HG02938 (cell line): ENCODE measurements at regions not wholly inside any gene's neighbourhood (a gene's known extent, or its start where the extent isn't known, plus 50 kb on each side); places are given as distances from the start of the nearest gene placed in this dataset.

Experiments
- ATAC-seq: cut with Tn5 transposase; IDR thresholded peaks from one replicate; pipeline ENCODE4 v1.9.1; 2021; ENCODE audit warnings: mild to moderate bottlenecking, moderate library complexity; ENCODE audit not compliant: unreplicated experiment

DNA sequence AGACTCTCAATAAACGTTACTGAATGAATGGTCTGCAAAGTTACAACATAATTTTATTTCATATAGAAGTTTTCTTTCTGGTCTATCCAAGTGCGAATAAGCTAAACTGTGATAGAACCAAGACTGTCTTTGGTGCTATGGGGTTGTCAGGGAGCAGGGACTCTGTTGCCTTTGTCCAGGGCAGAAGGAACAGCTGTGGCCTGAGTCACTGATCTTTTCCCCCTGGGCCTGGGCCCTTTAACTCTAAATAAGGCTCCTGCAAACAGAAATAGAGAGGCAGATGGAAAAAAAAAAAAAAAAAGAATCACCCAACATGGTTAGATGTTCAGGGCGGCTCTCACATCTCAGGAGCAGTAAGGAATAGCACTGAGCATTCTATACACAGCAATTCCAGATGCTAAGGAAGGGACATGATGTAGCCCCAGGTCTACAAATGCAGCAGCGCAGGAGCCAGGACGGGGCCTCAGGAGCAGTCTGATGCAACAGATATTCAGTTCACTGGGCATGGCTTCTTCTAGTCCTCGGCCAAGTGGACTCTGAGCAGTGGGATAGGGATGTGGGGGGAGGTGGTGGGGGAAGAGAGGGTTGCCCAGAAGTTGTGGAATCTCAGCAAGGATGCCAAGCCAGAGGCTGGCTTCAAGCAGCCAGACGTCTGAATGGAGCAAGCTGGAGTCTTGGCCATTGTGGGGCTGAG is 247.1 kb upstream of the SIX2 start:
- no peak for ATAC-seq

DNA sequence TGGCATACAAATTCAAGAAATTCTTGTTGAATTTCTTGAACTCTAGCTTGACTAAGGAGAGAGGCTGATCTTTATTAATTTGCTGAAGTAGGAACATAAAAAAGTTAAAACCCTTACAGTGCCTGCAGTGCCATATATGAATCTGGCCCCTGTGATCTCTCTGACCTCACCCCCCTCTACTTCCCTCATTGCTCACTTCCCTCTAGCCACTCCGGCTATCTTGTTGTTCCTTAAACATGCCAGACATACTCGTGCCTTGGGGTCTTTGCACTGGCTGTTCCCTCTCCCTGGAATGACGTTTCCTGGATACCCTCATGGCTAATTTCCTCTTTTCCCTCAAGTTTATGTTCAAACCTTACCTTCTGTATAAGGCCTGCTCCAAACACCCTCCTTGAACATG is 246.3 kb upstream of the SIX2 start:
- no peak for ATAC-seq

DNA sequence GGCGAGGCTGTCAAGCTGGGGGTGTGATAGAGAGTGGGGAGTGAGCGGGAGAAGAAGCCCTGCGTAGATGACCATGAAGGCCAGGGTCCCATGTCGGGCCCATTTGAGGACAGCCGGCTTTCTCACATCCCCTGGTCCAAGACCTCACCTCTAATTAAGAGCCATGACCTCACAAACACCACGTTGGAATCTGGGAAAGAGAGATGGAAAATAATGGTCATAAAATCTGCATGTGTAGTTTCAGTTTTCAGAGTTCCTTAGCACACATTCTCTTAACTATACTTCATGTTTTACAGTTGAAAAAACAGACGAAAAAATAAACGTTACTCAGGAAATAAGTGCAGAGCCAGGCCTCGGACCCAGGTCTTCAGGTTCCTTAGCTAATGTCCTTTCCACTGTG is 244.8 kb upstream of the SIX2 start:
- no peak for ATAC-seq

DNA sequence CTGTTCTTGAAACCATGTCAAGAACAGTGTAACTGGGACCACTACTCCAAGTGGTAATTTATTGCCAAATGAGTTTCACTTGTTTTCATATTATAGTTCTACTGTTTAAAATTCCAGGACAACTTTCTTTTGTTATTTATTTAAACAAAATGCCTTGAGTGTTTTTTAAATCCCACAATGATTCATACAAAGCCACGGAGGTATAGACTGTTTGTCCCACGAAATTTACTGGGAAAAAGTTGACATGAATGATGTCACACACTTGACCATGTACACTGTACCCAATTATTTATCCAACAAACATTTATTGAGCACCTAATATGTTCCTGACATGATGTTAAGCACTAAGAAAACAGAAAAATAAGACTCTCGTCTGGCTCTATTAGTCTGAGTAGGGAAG is 243.9 kb upstream of the SIX2 start:
- ATAC-seq: no peak

DNA sequence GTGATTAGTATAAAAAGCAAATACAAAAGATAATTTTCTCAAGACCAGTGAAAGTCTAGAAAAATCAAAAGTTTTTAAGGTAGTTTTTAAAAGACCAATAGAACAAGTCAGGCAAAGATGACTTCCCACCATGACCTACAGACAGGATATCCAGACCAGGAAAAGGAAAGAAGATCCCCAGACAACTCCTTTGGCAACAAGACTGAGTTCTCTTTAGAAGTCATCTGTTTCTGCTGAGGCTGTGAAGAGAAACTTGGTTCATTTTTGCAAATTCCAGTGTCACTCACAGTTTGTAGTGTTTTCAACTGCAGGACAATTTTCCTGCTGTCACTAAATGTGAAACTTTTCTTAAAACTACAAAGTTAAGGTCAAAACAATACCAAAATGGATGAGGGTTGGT is 240.9 kb upstream of the SIX2 start:
- ATAC-seq: no peak

DNA sequence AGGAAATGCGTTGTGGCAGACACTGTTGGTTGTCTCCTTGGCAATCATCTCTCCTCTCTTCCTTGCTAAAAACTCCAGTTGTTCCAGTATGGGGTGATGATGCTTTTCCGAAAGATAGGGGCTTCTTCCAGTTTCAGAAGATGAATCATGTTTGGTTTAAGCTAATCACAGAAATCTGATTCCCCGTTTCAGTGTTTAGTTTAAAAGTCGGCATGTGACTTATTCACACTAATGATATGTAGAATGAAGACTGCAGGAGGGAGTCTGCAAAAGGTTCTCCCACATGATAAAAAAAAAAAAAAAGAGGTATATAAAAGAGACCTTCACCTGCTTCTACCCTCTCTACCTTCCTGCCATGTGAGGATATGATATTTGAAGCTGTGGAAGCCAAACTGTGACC is 239.0 kb upstream of the SIX2 start:
- no peak for ATAC-seq

DNA sequence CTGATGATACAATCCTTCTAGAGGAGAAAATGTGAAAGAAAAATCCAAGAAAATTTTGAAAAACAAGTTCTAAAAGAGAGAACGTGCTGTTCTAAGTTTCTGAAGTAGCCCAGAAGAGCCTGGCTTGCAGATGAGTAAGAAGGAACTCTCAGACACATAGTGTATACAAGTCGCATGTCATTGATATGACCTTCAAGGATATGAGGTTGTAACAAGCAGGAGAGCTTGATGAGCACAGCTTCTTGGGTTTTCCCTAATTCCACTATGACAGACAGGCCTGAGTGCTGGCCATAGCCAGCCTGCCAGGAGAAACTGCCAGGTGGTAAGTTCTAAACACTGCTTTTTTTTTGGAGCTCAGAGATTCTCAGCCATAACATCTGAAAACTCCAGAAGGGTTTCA is 235.7 kb upstream of the SIX2 start:
- no peak for ATAC-seq

DNA sequence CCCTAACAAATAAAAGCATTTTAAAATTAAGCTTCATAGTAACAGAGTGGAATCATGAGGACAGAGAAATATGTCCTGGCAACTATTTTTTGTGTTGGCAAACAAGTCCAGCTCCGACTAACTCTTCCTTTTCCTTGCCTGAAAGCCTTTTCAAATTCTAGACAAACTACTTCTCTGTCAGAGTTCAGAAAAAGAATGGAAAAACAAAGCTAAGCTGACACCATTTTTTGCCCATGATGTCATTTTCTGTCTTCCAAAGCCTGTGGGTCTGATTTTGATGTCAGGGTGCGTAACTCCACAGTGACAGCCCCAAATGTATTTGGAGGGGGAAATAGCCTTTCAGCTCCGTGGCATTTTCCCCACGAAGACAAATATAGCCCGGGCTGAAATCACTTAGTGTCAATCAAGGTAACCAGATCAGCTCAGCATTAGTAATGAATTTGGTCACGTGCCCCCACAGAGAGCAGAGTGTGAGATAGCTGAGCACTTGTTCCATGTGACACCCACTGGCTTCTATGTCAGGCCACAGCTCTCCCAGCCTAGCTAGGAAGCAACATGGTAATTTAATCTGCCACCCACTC is 233.0 kb upstream of the SIX2 start:
- ATAC-seq: no peak

DNA sequence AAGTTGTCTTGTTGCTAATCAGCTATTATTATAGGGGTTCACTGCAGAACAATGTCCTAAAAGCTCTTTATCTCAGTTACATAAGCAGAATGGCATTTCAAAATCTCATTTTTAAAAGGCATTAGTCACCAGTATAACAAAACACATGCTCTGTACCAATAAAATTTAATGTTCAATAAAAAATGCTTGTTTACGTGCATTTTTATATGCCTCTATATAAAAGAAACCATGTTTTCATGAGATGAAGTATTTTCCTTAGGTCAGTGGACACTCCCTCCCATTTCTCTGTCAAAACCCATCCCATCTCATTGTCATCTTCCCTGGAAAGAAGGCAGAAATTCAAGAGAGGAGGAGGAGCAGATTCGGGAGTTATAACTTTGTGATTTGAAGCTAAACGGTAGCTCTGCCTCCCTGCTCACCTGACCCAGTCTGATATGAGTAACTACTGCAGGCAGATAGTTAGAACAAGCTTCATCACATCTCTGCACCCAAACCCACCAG is 231.9 kb upstream of the SIX2 start:
- no peak for ATAC-seq

DNA sequence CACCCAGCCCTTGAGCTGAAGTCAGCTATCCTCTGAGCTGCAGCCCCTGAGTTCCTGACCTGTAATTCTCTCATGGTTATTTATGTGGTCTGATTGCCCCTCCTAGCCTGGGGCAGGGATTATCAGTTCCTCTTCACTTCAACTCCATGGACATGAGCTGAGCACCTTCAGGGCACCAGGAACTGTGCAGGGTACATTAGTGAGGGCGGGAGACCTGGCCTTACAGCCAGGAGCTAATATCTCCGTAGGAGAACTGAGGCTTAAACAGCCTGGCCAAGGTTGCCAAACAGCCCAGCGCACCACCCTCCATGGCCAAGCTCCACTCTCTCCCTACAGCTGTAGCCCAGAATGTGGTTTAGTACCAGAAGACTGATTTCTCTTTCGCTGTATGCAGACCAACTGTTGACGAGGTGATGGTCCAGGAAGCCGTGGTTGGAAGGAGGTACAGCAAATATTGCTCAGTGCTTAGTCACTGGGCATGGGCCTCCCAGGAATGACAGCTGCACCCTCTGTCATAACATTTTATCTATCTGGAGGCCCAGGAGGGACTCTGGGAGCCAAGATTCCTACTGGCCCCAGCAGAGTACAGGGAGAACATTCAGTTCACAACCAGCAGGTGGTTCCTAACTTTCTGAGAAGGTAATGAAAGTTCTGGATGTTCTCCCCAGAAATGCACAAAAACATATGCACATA is 228.7 kb upstream of the SIX2 start:
- ATAC-seq: no peak

DNA sequence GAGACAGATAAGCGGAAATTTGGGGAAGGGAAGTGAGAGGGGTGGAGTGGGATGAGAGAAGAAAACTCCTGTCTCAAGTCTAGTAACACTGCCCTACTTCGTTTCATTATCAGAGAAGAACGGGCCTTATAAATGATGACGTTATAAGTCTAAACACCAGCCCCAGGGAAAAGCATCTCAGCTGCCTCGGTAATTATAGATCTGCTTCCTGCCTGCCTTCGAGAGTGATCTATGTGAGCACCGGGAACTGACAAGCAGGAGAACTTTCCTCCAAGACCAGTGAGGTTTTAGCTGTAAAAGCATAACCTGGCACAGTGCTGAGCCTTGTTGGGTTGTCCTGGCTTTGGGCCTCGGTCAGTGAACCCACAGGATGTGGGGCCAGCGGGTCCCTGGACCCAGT is 227.9 kb upstream of the SIX2 start:
- no peak for ATAC-seq

DNA sequence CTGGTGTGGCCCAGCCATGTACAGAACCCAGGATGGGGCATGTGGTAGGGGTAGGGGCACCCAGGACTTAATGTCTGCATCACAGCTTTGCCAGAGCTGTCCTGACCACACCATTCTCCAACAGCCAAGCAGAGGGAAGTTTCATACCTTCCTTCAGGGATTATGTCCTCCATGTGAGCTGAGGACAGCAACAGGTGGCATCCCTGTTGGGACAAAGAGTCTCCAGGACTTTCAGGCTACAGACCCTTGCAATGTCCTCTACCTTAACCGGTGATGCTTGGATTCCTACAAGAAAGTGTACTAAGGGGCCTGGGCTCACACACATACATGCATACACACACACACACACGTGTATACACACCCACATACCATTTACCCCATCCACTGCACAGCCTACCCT is 227.0 kb upstream of the SIX2 start:
- no peak for ATAC-seq

DNA sequence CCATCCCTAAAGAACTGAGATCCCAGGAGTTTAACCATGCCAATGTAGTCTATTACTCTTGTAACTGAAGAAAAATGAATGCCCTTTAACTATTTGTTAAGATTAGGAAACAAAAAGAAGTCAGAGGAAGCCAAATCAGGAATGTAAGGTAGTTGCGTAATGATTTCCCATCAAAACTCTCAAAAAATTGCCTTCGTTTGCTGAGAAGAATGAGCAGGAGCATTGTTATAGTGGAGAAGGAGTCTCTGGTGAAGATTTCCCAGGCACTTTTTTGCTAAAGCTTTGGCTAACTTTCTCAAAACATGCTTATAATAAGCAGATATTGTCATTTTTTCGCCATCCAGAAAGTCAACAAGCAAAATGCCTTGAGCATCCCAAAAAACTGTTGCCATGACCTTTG is 224.0 kb upstream of the SIX2 start:
- no peak for ATAC-seq

DNA sequence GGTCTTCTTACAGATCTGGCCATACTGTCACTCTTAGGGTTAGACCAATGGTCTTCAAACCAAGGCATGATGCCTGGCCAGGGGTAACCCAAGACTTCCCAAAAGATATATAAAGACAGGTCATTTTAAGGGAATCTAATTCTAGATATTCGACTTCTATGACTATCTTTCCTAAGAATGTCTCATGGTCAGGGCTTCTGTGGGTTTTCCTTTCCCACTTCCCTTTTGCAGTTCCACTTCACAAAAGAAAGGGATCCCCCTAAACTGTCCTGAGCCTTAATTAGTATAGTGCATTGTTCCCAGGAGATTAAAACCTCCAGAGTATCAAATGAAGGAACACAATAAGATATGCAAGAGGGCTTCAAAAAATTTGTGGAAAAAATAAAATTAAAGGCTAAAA is 223.6 kb upstream of the SIX2 start:
- ATAC-seq: no peak

DNA sequence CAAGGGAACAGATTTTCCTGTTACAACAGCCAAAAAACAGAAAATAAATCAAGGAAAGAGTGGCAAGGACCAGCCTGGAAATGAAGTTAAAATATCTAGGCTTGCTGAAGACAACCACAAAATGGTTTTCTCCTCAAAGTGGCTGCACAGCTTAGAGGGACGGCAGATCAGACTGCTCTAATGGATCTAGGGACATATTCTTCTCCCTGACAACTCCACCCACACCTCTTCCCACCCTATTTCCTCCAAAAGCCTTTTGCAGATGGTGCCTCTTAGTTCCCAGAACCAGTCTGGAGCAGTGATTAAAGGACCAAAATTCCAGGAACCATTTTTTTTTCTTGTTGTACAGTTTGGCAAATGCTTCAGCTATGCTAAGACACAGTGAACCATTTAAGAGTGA is 220.2 kb upstream of the SIX2 start:
- no peak for ATAC-seq

DNA sequence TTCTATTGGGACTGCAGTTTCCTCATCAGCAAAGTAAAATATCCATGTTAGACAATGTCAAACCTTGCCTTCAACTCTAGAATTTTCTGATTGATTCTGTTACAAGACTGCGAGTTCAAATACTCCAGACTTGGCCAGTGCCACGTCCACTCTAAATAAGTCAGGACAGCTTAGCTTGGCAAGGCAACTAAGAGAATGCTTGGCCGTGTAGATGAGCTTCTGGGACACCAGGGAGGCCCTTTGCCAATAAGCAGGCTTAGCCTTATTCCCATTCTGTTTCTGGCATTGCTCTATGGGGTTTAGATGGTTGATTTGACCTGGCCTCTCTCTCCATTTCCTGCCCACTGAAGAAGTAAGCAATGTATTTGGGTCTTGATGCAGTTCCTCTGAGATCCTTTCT is 218.1 kb upstream of the SIX2 start:
- no peak for ATAC-seq

DNA sequence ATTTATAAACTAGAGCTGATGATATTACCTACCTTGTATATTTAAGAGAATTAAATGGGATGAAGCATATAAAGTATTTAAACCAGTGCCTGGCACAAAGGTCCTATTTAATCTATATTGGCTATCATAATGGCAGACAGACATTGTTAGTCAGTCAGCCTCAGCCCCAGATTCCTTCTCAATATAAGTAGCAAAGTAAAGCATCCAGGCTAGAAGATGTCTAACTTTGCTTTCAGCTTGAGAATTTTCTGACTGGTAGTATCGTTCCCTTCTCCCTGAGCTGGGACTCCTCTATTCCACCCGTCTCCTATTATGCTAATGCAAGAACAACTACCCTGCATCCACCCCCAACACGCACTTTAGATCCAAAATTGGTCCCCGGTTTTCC is 215.7 kb upstream of the SIX2 start:
- no peak for ATAC-seq

DNA sequence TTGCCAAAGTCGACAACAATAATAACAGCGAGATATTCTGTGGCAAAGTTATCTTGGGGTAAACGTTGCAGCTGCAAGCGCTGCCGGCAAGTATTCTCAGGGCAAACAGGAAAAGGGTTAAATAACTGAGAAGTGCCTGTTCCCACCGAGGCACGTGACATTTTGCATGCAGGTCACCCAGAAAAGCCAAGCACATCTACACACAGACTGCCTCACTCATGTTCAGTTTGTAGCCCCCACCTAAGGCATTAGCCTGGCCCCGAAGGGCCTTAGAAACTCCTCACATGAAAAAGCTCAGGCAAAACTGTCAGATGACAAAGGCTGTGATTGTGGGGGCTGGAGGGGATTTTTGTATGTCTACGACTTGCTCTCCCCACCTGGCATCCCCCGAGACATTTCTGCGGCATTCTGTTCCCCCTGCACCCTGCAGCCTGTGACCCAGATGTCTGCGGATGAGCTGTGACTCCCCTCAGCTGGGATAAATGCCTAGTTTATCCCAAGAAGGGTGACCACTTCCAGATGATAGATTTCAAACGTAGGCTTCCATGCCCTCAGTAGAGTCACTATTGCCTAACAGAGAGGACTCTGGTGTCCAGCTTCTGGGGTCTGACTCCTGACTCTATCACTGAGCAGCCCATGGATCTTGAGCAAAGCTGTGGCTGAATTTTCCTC is 215.2 kb upstream of the SIX2 start:
- no peak for ATAC-seq

DNA sequence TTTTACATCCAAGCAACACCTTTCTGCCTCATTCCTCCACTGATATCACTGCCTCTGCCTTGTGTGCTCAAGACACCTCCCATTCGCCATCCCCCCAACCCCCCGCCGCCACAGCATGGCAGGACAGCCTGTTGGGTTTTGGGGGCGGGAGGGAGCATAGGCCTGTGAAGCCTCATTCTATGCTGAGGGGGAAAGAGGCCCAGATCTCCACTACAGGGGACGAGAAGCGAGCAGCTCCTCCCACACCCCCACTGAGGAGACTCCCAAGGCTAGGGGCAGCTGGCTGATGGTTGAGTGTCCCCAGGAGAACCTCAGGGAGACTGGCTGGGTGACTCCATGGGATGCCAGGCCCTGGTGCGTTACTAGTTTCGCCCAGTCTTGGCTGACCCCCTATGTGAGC is 214.3 kb upstream of the SIX2 start:
- no peak for ATAC-seq

DNA sequence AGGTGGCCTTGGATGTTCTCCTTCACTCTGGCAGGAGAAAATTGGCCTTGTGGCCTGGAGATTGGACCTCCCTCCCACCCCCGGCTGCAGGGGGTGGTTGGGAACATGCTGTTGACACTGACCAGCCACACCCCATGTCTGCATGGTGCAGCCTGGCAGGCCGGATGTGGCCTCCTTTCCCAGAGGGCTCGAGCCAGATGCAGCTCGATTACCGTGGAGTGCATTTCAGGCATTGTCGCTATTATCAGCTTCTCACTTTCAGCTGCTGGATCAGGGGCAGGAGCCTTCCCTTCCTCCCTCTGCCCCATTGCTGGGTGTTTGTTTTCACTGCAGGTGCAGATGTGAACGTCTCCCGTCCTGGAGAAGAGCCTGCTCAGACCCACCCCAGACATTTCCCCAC is 211.0 kb upstream of the SIX2 start:
- ATAC-seq: no peak

DNA sequence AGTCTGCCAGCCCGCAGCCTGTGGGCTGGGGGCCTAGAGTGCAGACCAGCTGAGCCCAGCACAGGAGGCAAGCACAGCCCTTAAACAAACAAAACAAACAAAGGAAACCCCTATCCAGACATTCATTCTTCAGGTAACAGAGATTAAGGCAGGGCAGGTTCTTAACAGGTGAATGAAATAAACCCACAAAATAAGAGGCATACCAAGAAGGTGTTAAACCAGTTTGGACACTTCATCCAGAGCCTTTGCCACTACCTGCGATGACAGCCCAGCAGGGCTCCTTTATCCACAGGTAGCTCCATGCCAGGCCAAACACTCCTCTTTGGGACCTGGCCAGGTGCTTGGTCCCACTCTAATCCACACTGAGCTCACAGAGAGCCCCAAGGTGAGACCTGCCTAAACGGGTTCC is 209.7 kb upstream of the SIX2 start:
- ATAC-seq: no peak

DNA sequence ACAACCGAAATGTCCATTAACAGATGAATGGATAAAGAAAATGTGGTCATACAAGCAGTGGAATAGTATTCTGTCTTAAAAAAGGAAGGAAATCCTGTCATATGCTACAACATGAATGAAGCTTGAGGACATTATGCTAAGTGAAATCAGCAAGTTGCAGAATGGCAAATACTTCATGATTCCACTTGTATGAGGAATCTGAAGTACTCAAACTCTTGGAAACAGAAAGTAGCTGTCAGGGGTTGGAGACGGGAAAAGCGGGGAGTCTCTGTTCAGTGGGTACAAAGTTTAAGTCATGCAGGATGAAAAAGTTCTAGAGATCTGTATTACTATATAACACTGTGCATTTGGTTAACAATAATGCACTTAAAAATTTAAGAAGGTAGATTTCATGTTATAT is 209.0 kb upstream of the SIX2 start:
- ATAC-seq: no peak
